Activated B cell treated with CpG ODN at 0.5 μM for 24 hours (primary cell): ENCODE measurements at regions not wholly inside any gene's neighbourhood (a gene's known extent, or its start where the extent isn't known, plus 50 kb on each side); places are given as distances from the start of the nearest gene placed in this dataset.
"Not testable (repeated sequence)": the region's sequence is repeated elsewhere in the genome, so short reads cannot be mapped to it uniquely, and the experiment has no call there.

Experiments
- ATAC-seq: fragments of 200-7000 bp; cut with Tn5 transposase; one replicate; pipeline ENCODE4 v1.10.0; 2021; ENCODE audit warnings: low read depth, mild to moderate bottlenecking, moderate library complexity
- CTCF ChIA-PET: fragments of 350-600 bp; sonication (Branson Sonifier 250); formaldehyde crosslinking; loops from one replicate; lab custom pipeline; 2021; ENCODE audit warnings: antibody characterized with exemption; lab: Charles Lee
- POLR2A ChIA-PET: fragments of 350-600 bp; sonication (Branson Sonifier 250); formaldehyde crosslinking; loops from one replicate; lab custom pipeline; 2021; ENCODE audit warnings: antibody characterized with exemption; lab: Charles Lee
- DNase-seq: peaks from one replicate; pipeline ENCODE4 v3.0.0; 2022
- H3K27ac Mint-ChIP-seq: one replicate; pipeline ENCODE4 v1.8.0; 2020; ENCODE audit warnings: mixed read lengths
- H3K27me3 Mint-ChIP-seq: one replicate; pipeline ENCODE4 v1.8.0; 2021; ENCODE audit warnings: mixed read lengths
- H3K36me3 Mint-ChIP-seq: one replicate; pipeline ENCODE4 v1.8.0; 2021; ENCODE audit warnings: low read depth, mixed read lengths
- H3K4me1 Mint-ChIP-seq: one replicate; pipeline ENCODE4 v1.8.0; 2021; ENCODE audit warnings: mixed read lengths
- H3K4me3 Mint-ChIP-seq: one replicate; pipeline ENCODE4 v1.8.0; 2020; ENCODE audit warnings: mild to moderate bottlenecking, mixed read lengths
- H3K9me3 Mint-ChIP-seq: one replicate; pipeline ENCODE4 v1.8.0; 2020; ENCODE audit warnings: mixed read lengths
- intact Hi-C: fragments of 100-400 bp; cut with micrococcal nuclease; formaldehyde crosslinking; loops from one replicate; pipeline ENCODE4 v1.15.1; 2024
- TF ChIP-seq, protein P1 (sequence below): fragments of 200-600 bp; IDR thresholded peaks from one replicate; pipeline ENCODE4 v1.8.0; 2022; ENCODE audit warnings: antibody characterized with exemption, mild to moderate bottlenecking

DNA sequence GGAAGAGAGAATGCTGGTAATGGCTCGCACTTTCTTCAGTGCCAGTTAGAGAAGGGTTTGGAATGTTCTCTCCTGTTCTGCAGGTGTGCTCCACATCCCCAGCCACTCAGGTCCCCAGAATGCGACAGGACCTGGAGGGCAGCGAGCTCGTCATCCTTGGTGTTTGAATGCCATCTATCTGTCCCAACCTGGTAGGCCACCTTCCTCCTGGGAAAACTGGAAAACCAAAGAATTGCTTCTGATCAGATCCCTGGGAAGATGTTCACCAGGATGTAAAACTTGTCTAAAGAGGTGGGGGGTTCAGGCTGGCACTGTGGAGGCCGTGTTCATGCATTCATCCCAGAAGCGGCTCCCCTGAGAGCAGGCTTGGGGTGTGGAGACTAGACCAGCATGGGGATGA, 379.5 kb downstream of the GLRX3 start:
- Mint-ChIP-seq H3K9me3 (peaks cover 10% of the 10 kb centered on the region), H3K36me3 (no peaks in the 10 kb centered on the region), H3K27ac (no peak overlapping the region), H3K4me3 (no peak overlapping the region), H3K27me3 (no peaks in the 10 kb centered on the region), H3K4me1 (no peaks in the 10 kb centered on the region)
- ATAC-seq: no peak
- TF ChIP-seq, protein P1, sequence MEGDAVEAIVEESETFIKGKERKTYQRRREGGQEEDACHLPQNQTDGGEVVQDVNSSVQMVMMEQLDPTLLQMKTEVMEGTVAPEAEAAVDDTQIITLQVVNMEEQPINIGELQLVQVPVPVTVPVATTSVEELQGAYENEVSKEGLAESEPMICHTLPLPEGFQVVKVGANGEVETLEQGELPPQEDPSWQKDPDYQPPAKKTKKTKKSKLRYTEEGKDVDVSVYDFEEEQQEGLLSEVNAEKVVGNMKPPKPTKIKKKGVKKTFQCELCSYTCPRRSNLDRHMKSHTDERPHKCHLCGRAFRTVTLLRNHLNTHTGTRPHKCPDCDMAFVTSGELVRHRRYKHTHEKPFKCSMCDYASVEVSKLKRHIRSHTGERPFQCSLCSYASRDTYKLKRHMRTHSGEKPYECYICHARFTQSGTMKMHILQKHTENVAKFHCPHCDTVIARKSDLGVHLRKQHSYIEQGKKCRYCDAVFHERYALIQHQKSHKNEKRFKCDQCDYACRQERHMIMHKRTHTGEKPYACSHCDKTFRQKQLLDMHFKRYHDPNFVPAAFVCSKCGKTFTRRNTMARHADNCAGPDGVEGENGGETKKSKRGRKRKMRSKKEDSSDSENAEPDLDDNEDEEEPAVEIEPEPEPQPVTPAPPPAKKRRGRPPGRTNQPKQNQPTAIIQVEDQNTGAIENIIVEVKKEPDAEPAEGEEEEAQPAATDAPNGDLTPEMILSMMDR: no peak
- POLR2A ChIA-PET: no interaction called here
- DNase-seq: no peak
- intact Hi-C loops: no loop called here
- CTCF ChIA-PET: no interaction called here

DNA sequence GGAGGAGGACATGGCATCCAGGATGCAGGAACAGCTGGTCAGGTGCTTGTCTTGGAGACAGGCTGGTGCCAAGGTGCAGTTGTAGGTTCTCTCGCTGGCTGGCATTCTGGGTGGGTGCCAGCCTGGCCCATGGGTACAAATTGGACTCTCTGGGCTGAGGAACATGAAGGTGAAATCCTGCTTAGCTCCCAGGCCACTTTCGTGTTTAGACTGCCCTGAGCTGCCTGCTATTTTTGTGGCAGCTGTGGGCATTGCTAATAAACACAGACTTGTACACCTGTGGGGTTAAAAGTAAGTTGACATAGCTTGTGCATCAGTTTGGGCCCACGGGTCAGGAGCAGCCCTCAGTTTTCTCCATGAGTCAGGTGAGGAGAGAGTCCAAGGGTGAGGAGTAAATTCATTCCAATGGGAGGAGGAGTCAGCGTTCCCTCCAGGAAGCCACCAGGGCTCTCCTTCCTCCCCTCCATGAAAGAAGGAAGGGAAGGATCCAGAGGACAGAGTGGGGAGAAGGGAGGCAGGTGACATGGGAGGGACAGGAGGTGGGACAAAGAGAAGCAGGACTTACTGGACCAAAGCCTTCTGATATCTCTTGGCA, 380.0 kb downstream of the GLRX3 start:
- ATAC-seq (no peak), DNase-seq (no peak)
- H3K9me3 Mint-ChIP-seq: peaks cover 10% of the 10 kb centered on the region
- TF ChIP-seq, protein P1: no peak
- intact Hi-C loops: no loop called here
- CTCF ChIA-PET: no interaction called here
- H3K4me3 Mint-ChIP-seq: no peak overlapping the region
- no peaks in the 10 kb centered on the region for H3K27me3 Mint-ChIP-seq
- no peaks in the 10 kb centered on the region for H3K36me3 Mint-ChIP-seq
- no peak overlapping the region for H3K27ac Mint-ChIP-seq
- H3K4me1 Mint-ChIP-seq: no peaks in the 10 kb centered on the region
- POLR2A ChIA-PET: no interaction called here

DNA sequence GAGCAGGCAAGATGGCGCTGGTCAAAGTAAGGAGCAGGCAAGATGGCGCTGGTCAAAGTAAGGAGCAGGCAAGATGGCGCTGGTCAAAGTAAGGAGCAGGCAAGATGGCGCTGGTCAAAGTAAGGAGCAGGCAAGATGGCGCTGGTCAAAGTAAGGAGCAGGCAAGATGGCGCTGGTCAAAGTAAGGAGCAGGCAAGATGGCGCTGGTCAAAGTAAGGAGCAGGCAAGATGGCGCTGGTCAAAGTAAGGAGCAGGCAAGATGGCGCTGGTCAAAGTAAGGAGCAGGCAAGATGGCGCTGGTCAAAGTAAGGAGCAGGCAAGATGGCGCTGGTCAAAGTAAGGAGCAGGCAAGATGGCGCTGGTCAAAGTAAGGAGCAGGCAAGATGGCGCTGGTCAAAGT, 382.7 kb downstream of the GLRX3 start:
- ATAC-seq, H3K36me3 Mint-ChIP-seq, POLR2A ChIA-PET, CTCF ChIA-PET, H3K4me1 Mint-ChIP-seq, H3K4me3 Mint-ChIP-seq, H3K27ac Mint-ChIP-seq, H3K27me3 Mint-ChIP-seq, H3K9me3 Mint-ChIP-seq, DNase-seq, intact Hi-C loops: not testable (repeated sequence)

DNA sequence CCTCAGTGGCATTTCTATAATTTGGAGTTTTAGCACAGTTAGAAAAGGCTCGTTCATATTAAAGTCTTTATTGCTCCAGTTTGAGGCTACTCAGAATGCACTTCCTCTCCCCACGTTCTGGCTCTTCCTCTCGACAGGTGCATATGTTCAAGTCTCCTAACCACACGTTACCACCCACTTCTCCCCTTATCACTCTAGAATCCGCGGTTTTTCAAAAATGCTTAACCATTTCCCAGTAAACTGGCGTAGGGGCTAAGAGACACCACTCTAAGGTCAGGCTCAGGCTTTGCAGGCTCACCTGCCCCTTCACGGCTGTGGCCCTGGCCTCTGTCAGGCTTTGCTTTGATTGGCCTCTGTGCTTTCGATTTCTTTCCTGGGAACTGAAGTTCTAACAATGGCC, 383.6 kb downstream of the GLRX3 start:
- H3K36me3 Mint-ChIP-seq: no peaks in the 10 kb centered on the region
- H3K9me3 Mint-ChIP-seq: peaks cover 10% of the 10 kb centered on the region
- intact Hi-C loops: no loop called here
- TF ChIP-seq, protein P1: no peak
- ChIA-PET POLR2A (no interaction called here), CTCF (no interaction called here)
- H3K4me3 Mint-ChIP-seq: no peak overlapping the region
- no peak for ATAC-seq
- H3K27ac Mint-ChIP-seq: no peak overlapping the region
- no peaks in the 10 kb centered on the region for H3K27me3 Mint-ChIP-seq
- H3K4me1 Mint-ChIP-seq: no peaks in the 10 kb centered on the region
- no peak for DNase-seq

DNA sequence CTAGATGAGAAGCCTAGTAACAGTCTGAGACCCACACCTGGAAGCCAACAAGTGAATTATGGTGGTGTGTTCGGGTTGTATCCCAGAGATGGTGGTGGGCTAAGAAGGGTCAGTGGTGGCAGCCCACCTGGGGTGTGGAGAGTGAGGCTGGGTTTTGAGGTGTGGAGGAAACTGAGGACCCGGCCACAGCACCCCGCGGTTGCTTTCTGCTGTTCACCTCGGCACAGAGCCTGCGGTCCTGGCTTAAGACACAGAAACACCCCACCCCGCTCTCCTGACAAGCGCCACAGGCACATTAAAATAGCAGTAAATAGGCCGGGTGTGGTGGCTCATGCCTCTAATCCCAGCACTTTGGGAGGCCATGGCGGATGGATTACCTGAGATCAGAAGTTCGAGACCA, 395.1 kb downstream of the GLRX3 start:
- TF ChIP-seq, protein P1: no peak
- CTCF ChIA-PET: no interaction called here
- H3K4me3 Mint-ChIP-seq: no peak overlapping the region
- H3K4me1 Mint-ChIP-seq: no peaks in the 10 kb centered on the region
- POLR2A ChIA-PET: interaction anchor here (0.6 kb wide), 1 partner anchor 941 kb away, joined by 8 read pairs; no protein-coding TSS in a partner anchor
- no peaks in the 10 kb centered on the region for H3K27me3 Mint-ChIP-seq
- no peak overlapping the region for H3K27ac Mint-ChIP-seq
- ATAC-seq (no peak), DNase-seq (no peak)
- no peaks in the 10 kb centered on the region for H3K36me3 Mint-ChIP-seq
- peaks cover 5% of the 10 kb centered on the region for H3K9me3 Mint-ChIP-seq
- intact Hi-C loops: no loop called here

DNA sequence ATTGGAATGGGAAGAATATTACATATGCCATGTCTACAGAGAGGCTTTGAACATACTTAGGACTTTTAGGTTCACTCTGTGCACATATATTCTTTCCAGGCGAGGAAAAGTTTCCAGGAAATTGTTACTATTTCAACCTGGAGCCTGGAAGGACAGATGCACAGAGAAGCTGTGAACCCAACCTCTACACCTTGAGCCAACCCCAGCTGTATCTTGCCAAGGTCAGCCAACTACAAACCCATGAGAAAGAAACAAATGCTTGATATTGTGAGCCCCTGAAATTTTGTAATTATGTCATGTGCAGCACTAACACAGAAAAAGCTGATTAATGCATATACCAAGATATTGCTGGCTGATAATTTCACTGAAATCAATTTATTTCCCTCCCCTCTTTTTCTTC, 404.9 kb downstream of the GLRX3 start:
- ChIA-PET POLR2A (no interaction called here), CTCF (no interaction called here)
- ATAC-seq (no peak), DNase-seq (no peak)
- Mint-ChIP-seq H3K4me1 (no peaks in the 10 kb centered on the region), H3K27ac (no peak overlapping the region), H3K36me3 (no peaks in the 10 kb centered on the region), H3K4me3 (no peak overlapping the region), H3K9me3 (peaks cover 8% of the 10 kb centered on the region), H3K27me3 (no peaks in the 10 kb centered on the region)
- intact Hi-C loops: no loop called here
- TF ChIP-seq, protein P1: no peak
